ENCODE measurements at regions not wholly inside any gene's neighbourhood (a gene's known extent, or its start where the extent isn't known, plus 50 kb on each side); places are given as distances from the start of the nearest gene placed in this dataset.

- no peak for TF ChIP-seq CTCF (IDR thresholded peaks at IDR 0.05; ENCODE audit: insufficient read depth, low read depth, low read length)
- ChIA-PET POLR2A (no interaction called here), CTCF (interaction anchor here (1.8 kb wide), 1 partner anchor 13 kb away, joined by 5 read pairs; no protein-coding TSS in a partner anchor)
- H3K36me3 ChIP-seq (ENCODE audit: control insufficient read depth, insufficient read depth, low read length), result no peaks in the 10 kb centered on the region
- no peaks in the 10 kb centered on the region for H3K27me3 ChIP-seq (ENCODE audit: control insufficient read depth, insufficient read depth, low read length)
- DNase-seq (ENCODE audit: low read depth), result no peak
- H3K4me3 ChIP-seq (ENCODE audit: low read depth, low read length), result no peak overlapping the region
Observed at GRCh38 chr14:58703161-58703506, 65.4 kb downstream of the DACT1 start.

GRCh38 chr14:58705066-58705465 is 67.3 kb downstream of the DACT1 start:
- no peak for TF ChIP-seq CTCF (IDR thresholded peaks at IDR 0.05; ENCODE audit: insufficient read depth, low read depth, low read length)
- Histone ChIP-seq H3K4me3 (ENCODE audit: low read depth, low read length) (no peak overlapping the region), H3K36me3 (ENCODE audit: control insufficient read depth, insufficient read depth, low read length) (no peaks in the 10 kb centered on the region), H3K27me3 (ENCODE audit: control insufficient read depth, insufficient read depth, low read length) (no peaks in the 10 kb centered on the region)
- no peak for DNase-seq (ENCODE audit: low read depth)
- ChIA-PET CTCF (no interaction called here), POLR2A (no interaction called here)

GRCh38 chr14:58707949-58708348 is 70.2 kb downstream of the DACT1 start:
- Histone ChIP-seq H3K27me3 (ENCODE audit: control insufficient read depth, insufficient read depth, low read length) (no peaks in the 10 kb centered on the region), H3K4me3 (ENCODE audit: low read depth, low read length) (no peak overlapping the region), H3K36me3 (ENCODE audit: control insufficient read depth, insufficient read depth, low read length) (no peaks in the 10 kb centered on the region)
- ChIA-PET CTCF (interaction anchor here (1.1 to 1.3 kb wide), 2 partner anchors 10 to 64 kb away, joined by 3 read pairs; no protein-coding TSS in a partner anchor), POLR2A (no interaction called here)
- TF ChIP-seq CTCF (IDR thresholded peaks at IDR 0.05; ENCODE audit: insufficient read depth, low read depth, low read length), result no peak
- peak; percentile 33 for DNase-seq (ENCODE audit: low read depth)

- POLR2A ChIA-PET, result no interaction called here
- Histone ChIP-seq H3K27me3 (ENCODE audit: control insufficient read depth, insufficient read depth, low read length) (no peaks in the 10 kb centered on the region), H3K4me3 (ENCODE audit: low read depth, low read length) (no peak overlapping the region), H3K36me3 (ENCODE audit: control insufficient read depth, insufficient read depth, low read length) (no peaks in the 10 kb centered on the region)
- CTCF ChIA-PET, result no interaction called here
- TF ChIP-seq CTCF (IDR thresholded peaks at IDR 0.05; ENCODE audit: insufficient read depth, low read depth, low read length), result no peak
- DNase-seq (ENCODE audit: low read depth), result no peak
Observed at GRCh38 chr14:58709949-58710348, 72.2 kb downstream of the DACT1 start.

- Histone ChIP-seq H3K27me3 (ENCODE audit: control insufficient read depth, insufficient read depth, low read length) (no peaks in the 10 kb centered on the region), H3K4me3 (ENCODE audit: low read depth, low read length) (no peak overlapping the region), H3K36me3 (ENCODE audit: control insufficient read depth, insufficient read depth, low read length) (no peaks in the 10 kb centered on the region)
- no peak for DNase-seq (ENCODE audit: low read depth)
- POLR2A ChIA-PET, result no interaction called here
- no peak for TF ChIP-seq CTCF (IDR thresholded peaks at IDR 0.05; ENCODE audit: insufficient read depth, low read depth, low read length)
- CTCF ChIA-PET, result no interaction called here
Observed at GRCh38 chr14:58711382-58711781, 73.6 kb downstream of the DACT1 start.

Data from BJ (cell line).